H1 (cell line): ENCODE measurements at regions not wholly inside any gene's neighbourhood (a gene's known extent, or its start where the extent isn't known, plus 50 kb on each side); places are given as distances from the start of the nearest gene placed in this dataset.

Source experiments
- CTCF ChIA-PET: fragments of 300-600 bp; sonication (Branson Sonifier 250); formaldehyde crosslinking; loops from one replicate; lab custom pipeline; 2021; ENCODE audit not compliant: partially characterized antibody; lab: Charles Lee
- POLR2A ChIA-PET: fragments of 300-600 bp; sonication (Branson Sonifier 250); formaldehyde crosslinking; loops from one replicate; lab custom pipeline; 2021; ENCODE audit warnings: inconsistent platforms; ENCODE audit not compliant: partially characterized antibody; lab: Charles Lee
- DNase-seq, 2 experiments: peaks; one replicate each; pipeline versions ENCODE4 v3.0.0 to v3.0.0-alpha.2; 2010 to 2022; ENCODE audit warnings: low spot score in 2 of 2, low read depth in 1 of 2, mixed read lengths in 1 of 2
- FAIRE-seq: peaks from 2 replicates; lab custom pipeline; 2011; peaks lifted over from hg19 to GRCh38; lab: Jason Lieb, UNC
- H2AFZ ChIP-seq: 2 replicates; pipeline ENCODE4 v1.8.1; 2012; ENCODE audit warnings: low read length, inconsistent platforms
- H2AK5ac ChIP-seq: 2 replicates; pipeline ENCODE4 v1.6.1; 2013; ENCODE audit warnings: low read depth, low read length
- H2BK120ac ChIP-seq: replicated peaks from 2 replicates; pipeline ENCODE3; 2013; ENCODE audit warnings: low read depth, low read length, inconsistent platforms
- H2BK12ac ChIP-seq: 2 replicates; pipeline ENCODE4 v1.6.1; 2013; ENCODE audit warnings: low read depth, low read length
- H2BK15ac ChIP-seq: 2 replicates; pipeline ENCODE4 v1.6.1; 2013; ENCODE audit warnings: low read length
- H2BK20ac ChIP-seq: 2 replicates; pipeline ENCODE4 v1.6.1; 2013; ENCODE audit warnings: low read length
- H2BK5ac ChIP-seq: 2 replicates; pipeline ENCODE4 v1.6.1; 2013; ENCODE audit warnings: low read depth, low read length
- H3K14ac ChIP-seq: 2 replicates; pipeline ENCODE4 v1.6.1; 2013; ENCODE audit warnings: inconsistent platforms; ENCODE audit not compliant: insufficient read length
- H3K18ac ChIP-seq: 2 replicates; pipeline ENCODE4 v1.6.1; 2013; ENCODE audit warnings: low read length; ENCODE audit errors: extremely low read depth
- H3K23ac ChIP-seq: 2 replicates; pipeline ENCODE4 v1.6.1; 2013; ENCODE audit warnings: inconsistent platforms; ENCODE audit not compliant: insufficient read length
- H3K23me2 ChIP-seq: 2 replicates; pipeline ENCODE4 v1.6.1; 2013; ENCODE audit warnings: low read depth, low read length
- H3K27ac ChIP-seq: 2 replicates; pipeline ENCODE4 v1.6.1; 2011; ENCODE audit warnings: low read depth, low read length, inconsistent platforms
- H3K27me3 ChIP-seq, 4 experiments: replicated peaks in 1 of 4; 1 replicate in 1 of 4; 2 replicates in 3 of 4; pipeline versions ENCODE4 v1.6.1 to v1.8.1; 2011 to 2013; ENCODE audit warnings: low read length in 3 of 4, mild to moderate bottlenecking in 3 of 4, inconsistent platforms in 2 of 4, mixed read lengths in 2 of 4, moderate library complexity in 1 of 4; ENCODE audit not compliant: control insufficient read depth in 3 of 4, insufficient read depth in 3 of 4; ENCODE audit errors: extremely low read depth in 1 of 4
- H3K36me3 ChIP-seq, 4 experiments: 2 replicates each; pipeline versions ENCODE4 v1.6.1 to v1.8.1; 2011 to 2013; ENCODE audit warnings: mild to moderate bottlenecking in 4 of 4, low read length in 3 of 4, moderate library complexity in 2 of 4, control low read depth in 1 of 4, inconsistent platforms in 1 of 4; ENCODE audit not compliant: insufficient read depth in 4 of 4, control insufficient read depth in 2 of 4
- H3K4ac ChIP-seq: replicated peaks from 2 replicates; pipeline ENCODE3; 2013; ENCODE audit warnings: low read length, low read depth, mixed read lengths, inconsistent platforms; ENCODE audit not compliant: insufficient read length
- H3K4me1 ChIP-seq, 4 experiments: replicated peaks in 1 of 4; 1 replicate in 1 of 4; 2 replicates in 3 of 4; pipeline versions ENCODE4 v1.6.1 to v1.8.1; 2011 to 2013; ENCODE audit warnings: low read length in 3 of 4, inconsistent platforms in 2 of 4, mixed read lengths in 1 of 4; ENCODE audit not compliant: insufficient read depth in 4 of 4, control insufficient read depth in 3 of 4
- H3K4me2 ChIP-seq, 2 experiments: 2 replicates each; pipeline versions ENCODE4 v1.6.1 to v1.8.1; 2011 to 2013; ENCODE audit warnings: low read depth in 2 of 2, low read length in 2 of 2, control low read depth in 1 of 2, inconsistent platforms in 1 of 2, mild to moderate bottlenecking in 1 of 2; ENCODE audit not compliant: insufficient read depth in 1 of 2
- H3K4me3 ChIP-seq, 4 experiments: fragments of 200-600, 300-600 bp in 1 of 4; sonication (generic), shearing (Covaris generic), sonication (Bioruptor Twin) in 1 of 4; 2 replicates each; pipeline versions ENCODE4 v1.5.1 to v1.8.1; 2011 to 2016; ENCODE audit warnings: low read length in 4 of 4, low read depth in 3 of 4, control low read depth in 2 of 4, inconsistent platforms in 2 of 4, mild to moderate bottlenecking in 2 of 4, mixed read lengths in 1 of 4, moderate library complexity in 1 of 4; ENCODE audit not compliant: insufficient read depth in 2 of 4; ENCODE audit errors: extremely low read depth in 1 of 4
- H3K56ac ChIP-seq: replicated peaks from 2 replicates; pipeline ENCODE3; 2013; ENCODE audit warnings: low read depth, mild to moderate bottlenecking, mixed read lengths, low read length, inconsistent platforms; ENCODE audit not compliant: insufficient read length
- H3K79me1 ChIP-seq: 2 replicates; pipeline ENCODE4 v1.6.1; 2013; ENCODE audit warnings: low read depth, low read length, control low read depth
- H3K79me2 ChIP-seq, 2 experiments: 2 replicates each; pipeline versions ENCODE4 v1.6.1 to v1.8.1; 2012 to 2013; ENCODE audit warnings: low read length in 2 of 2, mild to moderate bottlenecking in 2 of 2, inconsistent platforms in 1 of 2; ENCODE audit not compliant: insufficient read depth in 2 of 2, control insufficient read depth in 1 of 2
- H3K9ac ChIP-seq, 4 experiments: replicated peaks in 1 of 4; 1 replicate in 1 of 4; 2 replicates in 3 of 4; pipeline versions ENCODE4 v1.6.1 to v1.8.1; 2011 to 2013; ENCODE audit warnings: low read depth in 3 of 4, low read length in 3 of 4, control low read depth in 2 of 4, mild to moderate bottlenecking in 2 of 4, moderate library complexity in 2 of 4, inconsistent platforms in 1 of 4; ENCODE audit errors: extremely low read depth in 1 of 4
- H3K9me3 ChIP-seq, 2 experiments: 2 replicates each; pipeline versions ENCODE4 v1.6.1 to v1.8.1; 2012 to 2013; ENCODE audit warnings: mild to moderate bottlenecking in 2 of 2, moderate library complexity in 2 of 2, control low read depth in 1 of 2, inconsistent platforms in 1 of 2, low read depth in 1 of 2, low read length in 1 of 2, mixed read lengths in 1 of 2; ENCODE audit not compliant: insufficient read depth in 2 of 2
- H4K20me1 ChIP-seq, 2 experiments: replicated peaks in 1 of 2; 2 replicates each; pipeline versions ENCODE3 to v1.8.1; 2011 to 2013; ENCODE audit warnings: inconsistent platforms in 2 of 2, low read length in 2 of 2, mild to moderate bottlenecking in 1 of 2; ENCODE audit not compliant: insufficient read depth in 2 of 2, control insufficient read depth in 1 of 2
- H4K5ac ChIP-seq: 2 replicates; pipeline ENCODE4 v1.6.1; 2013; ENCODE audit warnings: low read length, low read depth, mixed read lengths, inconsistent platforms; ENCODE audit not compliant: insufficient read length
- H4K8ac ChIP-seq: 2 replicates; pipeline ENCODE4 v1.8.0; 2013; ENCODE audit warnings: mild to moderate bottlenecking, moderate library complexity, low read length, inconsistent platforms; ENCODE audit not compliant: insufficient read depth; ENCODE audit errors: extremely low read depth
- H4K91ac ChIP-seq: replicated peaks from 2 replicates; pipeline ENCODE3; 2013; ENCODE audit warnings: low read length, mixed read lengths, inconsistent platforms; ENCODE audit not compliant: insufficient read length
- CBX5 ChIP-seq: fragments of 300-800, 300-1000 bp; sonication (generic); IDR thresholded peaks from 2 replicates; pipeline ENCODE4 v1.7.1; 2016; ENCODE audit warnings: antibody characterized with exemption, low read length, low read depth
- CBX8 ChIP-seq: fragments of 300-800, 300-1000 bp; sonication (generic); IDR thresholded peaks from 2 replicates; pipeline ENCODE4 v1.7.1; 2016; ENCODE audit warnings: low read depth, low read length, borderline replicate concordance
- CEBPB ChIP-seq: IDR thresholded peaks from 2 replicates; pipeline ENCODE4 v1.6.1; 2012; ENCODE audit warnings: low read depth, low read length
- CHD2 ChIP-seq: IDR thresholded peaks from 2 replicates; pipeline ENCODE4 v1.6.1; 2012; ENCODE audit warnings: low read length, improper control_type of control experiment
- EGR1 ChIP-seq: IDR thresholded peaks from 2 replicates; pipeline ENCODE4 v1.6.1; 2011; ENCODE audit warnings: low read depth, low read length, borderline replicate concordance
- KDM5A ChIP-seq: fragments of 200-600 bp; IDR thresholded peaks from 2 replicates; pipeline ENCODE4 v1.7.1; 2012; ENCODE audit warnings: mild to moderate bottlenecking, low read length, inconsistent platforms, mixed read lengths
- NRF1 ChIP-seq: IDR thresholded peaks from 2 replicates; pipeline ENCODE4 v1.6.1; 2011; ENCODE audit warnings: mild to moderate bottlenecking, low read depth, low read length, improper control_type of control experiment
- POLR2A ChIP-seq, 2 experiments: IDR thresholded peaks; 1 replicate in 1 of 2; 2 replicates in 1 of 2; pipeline ENCODE4 v1.6.1; 2011; ENCODE audit warnings: low read depth in 2 of 2, low read length in 2 of 2, mild to moderate bottlenecking in 2 of 2; ENCODE audit errors: control extremely low read depth in 1 of 2
- RAD21 ChIP-seq, 2 experiments: IDR thresholded peaks in 1 of 2; conservative IDR thresholded peaks in 1 of 2; 2 replicates each; pipeline ENCODE4 v1.6.1; 2011; ENCODE audit warnings: low read depth in 2 of 2, low read length in 2 of 2, improper control_type of control experiment in 1 of 2, inconsistent platforms in 1 of 2, mild to moderate bottlenecking in 1 of 2, moderate library complexity in 1 of 2
- RXRA ChIP-seq: IDR thresholded peaks from 2 replicates; pipeline ENCODE4 v1.6.1; 2011; ENCODE audit warnings: low read depth, mild to moderate bottlenecking, low read length, moderate library complexity; ENCODE audit not compliant: insufficient read depth
- SIN3A ChIP-seq, 2 experiments: IDR thresholded peaks in 1 of 2; conservative IDR thresholded peaks in 1 of 2; 2 replicates each; pipeline ENCODE4 v1.6.1; 2011 to 2012; ENCODE audit warnings: low read length in 2 of 2, improper control_type of control experiment in 1 of 2, low read depth in 1 of 2, mild to moderate bottlenecking in 1 of 2
- SP4 ChIP-seq: IDR thresholded peaks from 2 replicates; pipeline ENCODE4 v1.6.1; 2012; ENCODE audit warnings: low read length, inconsistent platforms
- TAF7 ChIP-seq: optimal IDR thresholded peaks from 2 replicates; pipeline ENCODE3; 2011; ENCODE audit warnings: low read depth, mild to moderate bottlenecking, inconsistent platforms, low read length, moderate library complexity, borderline replicate concordance
- TEAD4 ChIP-seq: IDR thresholded peaks from 2 replicates; pipeline ENCODE4 v1.6.1; 2012; ENCODE audit warnings: low read depth, low read length, inconsistent platforms, mixed read lengths
- WGBS, 2 experiments: shearing (Covaris generic) in 1 of 2; methylation state at CpG; one replicate each; pipeline versions ENCODE4 v1.1.6 to v1.1.7; 2013 to 2015; ENCODE audit warnings: low lambda C conversion rate in 2 of 2, mixed read lengths in 2 of 2, inconsistent platforms in 1 of 2, low coverage in 1 of 2, missing lambda C conversion rate in 1 of 2; ENCODE audit not compliant: insufficient replicate concordance in 2 of 2, insufficient coverage in 1 of 2, insufficient read length in 1 of 2; ENCODE audit errors: extremely low coverage in 1 of 2, missing lambda C conversion rate in 1 of 2; 5-methylcytosine and 5-hydroxymethylcytosine counted together

- Histone ChIP-seq H3K36me3 (no peaks in the 10 kb centered on the region), H3K27ac (no peak overlapping the region), H3K79me2 (no peaks in the 10 kb centered on the region), H2BK120ac (no peak overlapping the region)
- TF ChIP-seq TAF7 (no peak), TEAD4 (peak; percentile 52), NRF1 (no peak), CEBPB (no peak), CBX5 (no peak), KDM5A (no peak), EGR1 (no peak), SIN3A (conservative IDR thresholded peaks at IDR 0.05 in 1 of 2, IDR thresholded peaks at IDR 0.05 in 1 of 2; ENCODE audit: low read depth in 1 of 2, low read length in 2 of 2) (0 out of 4 replicates have a peak, but pooled peaks of 1 of the 2 experiments have one; percentile 42), RAD21 (IDR thresholded peaks at IDR 0.05 in 1 of 2, conservative IDR thresholded peaks at IDR 0.05 in 1 of 2; ENCODE audit: low read depth in 2 of 2, low read length in 2 of 2) (peak in 1 of 2 experiments; percentile 13; a peak in 1 of 4 replicates), CBX8 (no peak), RXRA (no peak), CHD2 (no peak), SP4 (no peak), POLR2A (IDR thresholded peaks at IDR 0.05; ENCODE audit: control extremely low read depth in 1 of 2, low read depth in 2 of 2, low read length in 2 of 2) (no peak)
- TF ChIP-seq, all 59 proteins: peak for 3
- no peak overlapping the region for H3K23ac ChIP-seq
- no peak overlapping the region for H2BK12ac ChIP-seq
- CTCF ChIA-PET, result interaction anchor here (1.3 to 1.7 kb wide), 3 partner anchors 10 to 209 kb away, joined by 4 to 5 read pairs (median 5); no protein-coding TSS in a partner anchor
- no peak overlapping the region for H3K4me3 ChIP-seq
- no peak overlapping the region for H4K5ac ChIP-seq
- H3K9me3 ChIP-seq, result no peaks in the 10 kb centered on the region
- H3K4ac ChIP-seq, result no peak overlapping the region
- peaks cover 0 to 11% (median 7%) of the 10 kb centered on the region in 4 experiments for H3K4me1 ChIP-seq
- FAIRE-seq (peak; percentile 85), DNase-seq (peak in 1 of 2 experiments; percentile 63)
- H3K18ac ChIP-seq, result no peak overlapping the region
- H3K14ac ChIP-seq, result no peak overlapping the region
- H2BK15ac ChIP-seq, result no peak overlapping the region
- H3K9ac ChIP-seq, result no peak overlapping the region
- no peak overlapping the region for H2BK20ac ChIP-seq
- H4K91ac ChIP-seq, result no peak overlapping the region
- POLR2A ChIA-PET, result no interaction called here
- no peak overlapping the region for H3K56ac ChIP-seq
- no peak overlapping the region for H3K4me2 ChIP-seq
- H3K27me3 ChIP-seq, result no peaks in the 10 kb centered on the region; a peak in 1 of 7 replicates
- H2BK5ac ChIP-seq, result no peak overlapping the region
- no peaks in the 10 kb centered on the region for H4K20me1 ChIP-seq
- no peak overlapping the region for H2AK5ac ChIP-seq
- H2AFZ ChIP-seq, result no peak overlapping the region
- H3K79me1 ChIP-seq, result no peaks in the 10 kb centered on the region
- WGBS, 2 experiments, result 75% methylated on average over 6 of the region's 6 CpGs; no CpG with 5 or more reads in 1 of the 2 experiments
- no peak overlapping the region for H4K8ac ChIP-seq
- H3K23me2 ChIP-seq, result no peaks in the 10 kb centered on the region
Measured at GRCh38 chr11:45580399-45580798, 85.0 kb downstream of the CHST1 start.
